ENCODE measurements at regions not wholly inside any gene's neighbourhood (a gene's known extent, or its start where the extent isn't known, plus 50 kb on each side); places are given as distances from the start of the nearest gene placed in this dataset.

DNA sequence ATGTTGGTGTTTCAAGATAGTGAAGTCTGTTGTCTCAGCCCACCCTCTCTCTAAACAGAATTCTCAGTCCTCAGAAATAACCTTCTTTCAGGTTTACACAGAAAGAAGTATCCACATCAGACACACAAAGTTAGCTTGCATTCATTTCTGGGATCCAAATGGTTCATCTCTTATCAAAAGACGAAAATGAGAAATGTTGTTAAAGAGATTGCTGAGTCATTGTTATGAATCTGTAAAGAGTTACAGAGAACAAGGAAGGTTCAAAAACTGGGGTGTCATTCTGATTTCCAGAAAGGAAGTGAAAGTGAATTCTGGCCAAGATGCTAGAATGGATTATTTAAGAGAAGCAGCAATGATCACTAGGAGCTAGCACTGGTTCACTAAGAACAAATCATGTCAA is 90.5 kb upstream of the ATXN1 start:
- TF ChIP-seq, protein P1, sequence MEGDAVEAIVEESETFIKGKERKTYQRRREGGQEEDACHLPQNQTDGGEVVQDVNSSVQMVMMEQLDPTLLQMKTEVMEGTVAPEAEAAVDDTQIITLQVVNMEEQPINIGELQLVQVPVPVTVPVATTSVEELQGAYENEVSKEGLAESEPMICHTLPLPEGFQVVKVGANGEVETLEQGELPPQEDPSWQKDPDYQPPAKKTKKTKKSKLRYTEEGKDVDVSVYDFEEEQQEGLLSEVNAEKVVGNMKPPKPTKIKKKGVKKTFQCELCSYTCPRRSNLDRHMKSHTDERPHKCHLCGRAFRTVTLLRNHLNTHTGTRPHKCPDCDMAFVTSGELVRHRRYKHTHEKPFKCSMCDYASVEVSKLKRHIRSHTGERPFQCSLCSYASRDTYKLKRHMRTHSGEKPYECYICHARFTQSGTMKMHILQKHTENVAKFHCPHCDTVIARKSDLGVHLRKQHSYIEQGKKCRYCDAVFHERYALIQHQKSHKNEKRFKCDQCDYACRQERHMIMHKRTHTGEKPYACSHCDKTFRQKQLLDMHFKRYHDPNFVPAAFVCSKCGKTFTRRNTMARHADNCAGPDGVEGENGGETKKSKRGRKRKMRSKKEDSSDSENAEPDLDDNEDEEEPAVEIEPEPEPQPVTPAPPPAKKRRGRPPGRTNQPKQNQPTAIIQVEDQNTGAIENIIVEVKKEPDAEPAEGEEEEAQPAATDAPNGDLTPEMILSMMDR (IDR thresholded peaks at IDR 0.05 in 8 of 11, conservative IDR thresholded peaks at IDR 0.05 in 3 of 11): no peak
- TF ChIP-seq POLR2A (IDR thresholded peaks at IDR 0.05): no peak
- TF ChIP-seq POLR2AphosphoS5 (IDR thresholded peaks at IDR 0.05): no peak
